ENCODE measurements at regions not wholly inside any gene's neighbourhood (a gene's known extent, or its start where the extent isn't known, plus 50 kb on each side); places are given as distances from the start of the nearest gene placed in this dataset.

GRCh38 chr2:59000796-59001195 lies 759.7 kb upstream of the FANCL start:
- Histone ChIP-seq H3K4me2 (ENCODE audit: low read length) (no peak overlapping the region), H3K9me3 (ENCODE audit: insufficient read depth, low read length) (no peaks in the 10 kb centered on the region), H3K4me3 (ENCODE audit: low read length) (no peak overlapping the region), H3K27me3 (ENCODE audit: low read depth, low read length) (no peaks in the 10 kb centered on the region), H3K4me1 (ENCODE audit: low read length) (no peaks in the 10 kb centered on the region), H3K9ac (ENCODE audit: low read length) (no peak overlapping the region), H3K36me3 (replicated peaks; ENCODE audit: low read depth, low read length) (no peaks in the 10 kb centered on the region), H2AFZ (ENCODE audit: low read depth, low read length) (no peak overlapping the region), H4K20me1 (ENCODE audit: insufficient read depth, low read length) (no peaks in the 10 kb centered on the region), H3K79me2 (ENCODE audit: low read length) (no peaks in the 10 kb centered on the region), H3K27ac (ENCODE audit: low read length) (no peak overlapping the region)
- TF ChIP-seq EZH2phosphoT487 (IDR thresholded peaks at IDR 0.05; ENCODE audit: low read depth), result no peak
- TF ChIP-seq, protein P1, sequence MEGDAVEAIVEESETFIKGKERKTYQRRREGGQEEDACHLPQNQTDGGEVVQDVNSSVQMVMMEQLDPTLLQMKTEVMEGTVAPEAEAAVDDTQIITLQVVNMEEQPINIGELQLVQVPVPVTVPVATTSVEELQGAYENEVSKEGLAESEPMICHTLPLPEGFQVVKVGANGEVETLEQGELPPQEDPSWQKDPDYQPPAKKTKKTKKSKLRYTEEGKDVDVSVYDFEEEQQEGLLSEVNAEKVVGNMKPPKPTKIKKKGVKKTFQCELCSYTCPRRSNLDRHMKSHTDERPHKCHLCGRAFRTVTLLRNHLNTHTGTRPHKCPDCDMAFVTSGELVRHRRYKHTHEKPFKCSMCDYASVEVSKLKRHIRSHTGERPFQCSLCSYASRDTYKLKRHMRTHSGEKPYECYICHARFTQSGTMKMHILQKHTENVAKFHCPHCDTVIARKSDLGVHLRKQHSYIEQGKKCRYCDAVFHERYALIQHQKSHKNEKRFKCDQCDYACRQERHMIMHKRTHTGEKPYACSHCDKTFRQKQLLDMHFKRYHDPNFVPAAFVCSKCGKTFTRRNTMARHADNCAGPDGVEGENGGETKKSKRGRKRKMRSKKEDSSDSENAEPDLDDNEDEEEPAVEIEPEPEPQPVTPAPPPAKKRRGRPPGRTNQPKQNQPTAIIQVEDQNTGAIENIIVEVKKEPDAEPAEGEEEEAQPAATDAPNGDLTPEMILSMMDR (IDR thresholded peaks at IDR 0.05; ENCODE audit: low read depth, low read length), result no peak

GRCh38 chr2:58992062-58992706 lies 751.1 kb upstream of the FANCL start:
- Histone ChIP-seq H3K27ac (ENCODE audit: low read length) (no peak overlapping the region), H3K4me3 (ENCODE audit: low read length) (no peak overlapping the region), H3K9ac (ENCODE audit: low read length) (no peak overlapping the region), H3K27me3 (ENCODE audit: low read depth, low read length) (no peaks in the 10 kb centered on the region), H3K4me1 (ENCODE audit: low read length) (no peaks in the 10 kb centered on the region), H3K79me2 (ENCODE audit: low read length) (no peaks in the 10 kb centered on the region), H2AFZ (ENCODE audit: low read depth, low read length) (no peak overlapping the region), H4K20me1 (ENCODE audit: insufficient read depth, low read length) (no peaks in the 10 kb centered on the region), H3K4me2 (ENCODE audit: low read length) (no peak overlapping the region), H3K9me3 (ENCODE audit: insufficient read depth, low read length) (no peaks in the 10 kb centered on the region), H3K36me3 (replicated peaks; ENCODE audit: low read depth, low read length) (no peaks in the 10 kb centered on the region)
- TF ChIP-seq, protein P1 (IDR thresholded peaks at IDR 0.05; ENCODE audit: low read depth, low read length), result no peak
- TF ChIP-seq EZH2phosphoT487 (IDR thresholded peaks at IDR 0.05; ENCODE audit: low read depth), result no peak

GRCh38 chr2:58991357-58991756 lies 750.2 kb upstream of the FANCL start:
- Histone ChIP-seq H3K36me3 (replicated peaks; ENCODE audit: low read depth, low read length) (no peaks in the 10 kb centered on the region), H3K4me3 (ENCODE audit: low read length) (no peak overlapping the region), H3K27ac (ENCODE audit: low read length) (no peak overlapping the region), H3K9me3 (ENCODE audit: insufficient read depth, low read length) (no peaks in the 10 kb centered on the region), H3K9ac (ENCODE audit: low read length) (no peak overlapping the region), H4K20me1 (ENCODE audit: insufficient read depth, low read length) (no peaks in the 10 kb centered on the region), H3K4me1 (ENCODE audit: low read length) (no peaks in the 10 kb centered on the region), H3K4me2 (ENCODE audit: low read length) (no peak overlapping the region), H2AFZ (ENCODE audit: low read depth, low read length) (no peak overlapping the region), H3K79me2 (ENCODE audit: low read length) (no peaks in the 10 kb centered on the region), H3K27me3 (ENCODE audit: low read depth, low read length) (no peaks in the 10 kb centered on the region)
- TF ChIP-seq, protein P1 (IDR thresholded peaks at IDR 0.05; ENCODE audit: low read depth, low read length), result no peak
- no peak for TF ChIP-seq EZH2phosphoT487 (IDR thresholded peaks at IDR 0.05; ENCODE audit: low read depth)

GRCh38 chr2:58985541-58985940 lies 744.4 kb upstream of the FANCL start:
- no peaks in the 10 kb centered on the region for H3K4me1 ChIP-seq (ENCODE audit: low read length)
- no peaks in the 10 kb centered on the region for H3K36me3 ChIP-seq (replicated peaks; ENCODE audit: low read depth, low read length)
- no peak overlapping the region for H2AFZ ChIP-seq (ENCODE audit: low read depth, low read length)

More at GRCh38 chr2:58985541-58985940, 744.4 kb upstream of the FANCL start:
- no peaks in the 10 kb centered on the region for H3K27me3 ChIP-seq (ENCODE audit: low read depth, low read length)
- TF ChIP-seq EZH2phosphoT487 (IDR thresholded peaks at IDR 0.05; ENCODE audit: low read depth), result no peak
- TF ChIP-seq, protein P1 (IDR thresholded peaks at IDR 0.05; ENCODE audit: low read depth, low read length), result no peak
- H3K4me2 ChIP-seq (ENCODE audit: low read length), result no peak overlapping the region
- H3K27ac ChIP-seq (ENCODE audit: low read length), result no peak overlapping the region
- no peak overlapping the region for H3K4me3 ChIP-seq (ENCODE audit: low read length)
- H3K9ac ChIP-seq (ENCODE audit: low read length), result no peak overlapping the region
- no peaks in the 10 kb centered on the region for H3K79me2 ChIP-seq (ENCODE audit: low read length)
- no peaks in the 10 kb centered on the region for H3K9me3 ChIP-seq (ENCODE audit: insufficient read depth, low read length)
- H4K20me1 ChIP-seq (ENCODE audit: insufficient read depth, low read length), result no peaks in the 10 kb centered on the region

All from OCI-LY3 (cell line).